ENCODE measurements at regions not wholly inside any gene's neighbourhood (a gene's known extent, or its start where the extent isn't known, plus 50 kb on each side); places are given as distances from the start of the nearest gene placed in this dataset.
"Not testable (repeated sequence)": the region's sequence is repeated elsewhere in the genome, so short reads cannot be mapped to it uniquely, and the experiment has no call there.

DNA sequence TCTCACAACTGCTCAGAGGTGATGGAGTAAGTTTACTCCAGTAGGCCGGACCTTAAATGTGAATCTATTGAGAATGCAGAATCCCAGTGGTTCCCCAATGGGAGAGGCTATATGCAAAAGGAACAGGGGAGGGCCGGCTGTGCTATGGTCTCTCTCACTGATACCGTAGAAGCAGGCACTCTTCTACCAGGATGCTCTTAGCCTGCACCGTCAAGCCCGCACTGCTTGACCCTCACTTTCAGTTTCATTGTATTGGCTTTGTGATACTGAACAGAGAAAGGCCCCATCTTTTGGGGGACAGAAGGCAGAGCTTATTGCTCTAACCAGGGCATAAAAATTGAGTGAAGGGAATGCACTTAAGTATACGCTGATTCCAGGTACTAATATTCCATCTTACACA is 615.0 kb upstream of the RGMB start:
- no peak for DNase-seq

DNA sequence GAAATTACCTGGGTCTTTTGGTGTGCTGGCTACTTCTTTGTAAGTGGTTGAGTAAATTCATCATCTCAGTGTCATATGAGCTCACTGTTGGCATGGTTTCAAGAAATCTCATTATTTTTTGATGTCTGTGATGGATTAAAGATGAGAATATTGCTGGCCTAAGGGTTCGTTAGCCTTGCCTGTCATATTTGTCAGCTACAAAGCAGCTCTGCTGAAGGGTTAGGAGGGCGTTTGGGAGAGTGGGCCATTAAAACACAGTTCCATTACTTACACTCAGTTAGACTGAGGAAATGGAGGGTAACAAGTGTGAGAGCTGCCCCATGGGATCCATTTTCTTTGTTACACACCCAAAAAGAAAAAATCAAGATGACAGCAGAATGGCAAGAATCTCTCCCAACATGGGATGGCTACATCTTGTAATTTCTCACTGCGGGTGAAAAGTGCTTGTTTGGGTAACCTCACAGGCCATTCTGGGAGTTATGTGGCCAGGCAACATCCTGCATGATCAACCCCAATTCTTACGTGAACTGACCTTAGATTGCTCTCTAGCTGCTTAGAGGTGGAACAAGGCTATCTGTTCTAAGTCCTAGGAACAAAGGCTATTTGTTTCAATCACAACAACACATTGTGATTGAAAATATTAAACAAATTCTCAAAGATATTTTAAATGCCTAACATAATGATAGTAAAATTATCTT is 609.5 kb upstream of the RGMB start:
- no peak for DNase-seq

DNA sequence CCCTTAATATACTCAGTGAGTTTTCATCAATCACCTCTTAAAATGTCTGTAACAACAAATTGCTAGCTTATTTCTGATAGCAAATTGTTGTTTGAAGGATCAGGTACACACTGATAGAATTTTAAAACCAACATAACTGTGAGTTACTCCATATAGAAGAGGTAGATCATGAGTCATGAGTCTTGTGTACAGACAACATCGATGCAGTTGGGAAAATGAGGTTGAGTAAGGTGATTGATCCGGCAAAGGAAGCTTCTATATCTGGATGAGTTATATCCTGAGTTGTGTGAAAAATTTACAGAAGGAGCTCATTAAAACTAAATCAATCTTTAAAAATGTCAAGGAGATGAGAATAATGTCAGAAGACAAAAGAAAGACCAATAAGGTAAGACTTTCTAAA is 604.6 kb upstream of the RGMB start:
- no peak for DNase-seq

DNA sequence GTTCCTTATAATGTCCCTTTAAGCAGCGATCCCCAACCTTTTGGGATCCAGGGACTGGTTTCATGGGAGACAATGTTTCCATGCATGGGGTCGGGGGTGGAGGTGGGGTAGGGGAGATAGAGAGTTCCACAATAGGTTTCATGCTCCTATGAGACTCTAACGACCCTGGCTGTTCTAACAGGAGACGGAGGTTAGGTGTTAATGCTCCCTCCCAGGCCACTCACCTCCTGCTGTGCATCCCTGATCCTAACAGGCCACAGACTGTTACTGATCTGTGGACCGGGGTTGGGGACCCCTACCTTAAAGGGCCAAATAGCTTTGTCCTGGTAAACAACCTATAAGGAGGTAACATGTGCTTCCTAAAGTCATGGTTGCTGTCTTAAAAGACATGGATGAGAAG is 602.5 kb upstream of the RGMB start:
- no peak for DNase-seq

DNA sequence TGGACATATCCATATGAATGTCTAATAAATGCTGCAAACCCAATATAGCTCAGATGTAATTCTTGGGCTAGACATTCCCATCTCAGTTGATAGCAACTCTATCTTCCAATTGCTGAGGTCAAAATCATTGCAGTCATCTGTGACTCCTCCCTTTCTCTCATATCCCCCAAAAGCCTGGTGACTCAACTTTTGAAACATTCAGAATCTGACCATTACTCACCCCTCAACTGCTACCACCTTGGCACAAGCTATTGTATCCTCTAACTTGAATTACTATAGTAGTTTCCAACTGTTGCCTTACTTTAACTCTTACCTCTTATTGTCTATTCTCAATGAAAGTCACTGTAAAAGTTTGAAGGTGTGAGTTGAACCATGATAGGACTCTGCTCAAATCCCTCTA is 600.1 kb upstream of the RGMB start:
- DNase-seq: no peak

DNA sequence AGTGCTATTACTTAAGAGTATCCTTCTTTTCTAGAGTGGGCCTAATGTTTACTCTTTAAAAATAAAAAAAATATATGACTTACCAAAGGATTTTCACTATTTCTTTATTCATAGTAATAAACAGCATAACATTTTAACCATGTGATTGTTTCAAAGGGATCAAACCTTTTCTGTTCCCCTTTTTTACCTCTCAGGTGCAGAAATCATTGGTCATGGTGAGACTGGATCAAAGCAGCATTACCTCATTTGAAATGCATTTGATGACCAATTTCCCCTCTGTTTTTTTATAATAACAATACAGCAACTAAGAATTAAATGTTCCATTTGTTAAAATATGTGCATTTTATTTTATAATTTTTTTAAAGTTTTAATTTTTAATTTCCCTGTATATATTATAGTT is 598.0 kb upstream of the RGMB start:
- no peak for DNase-seq

DNA sequence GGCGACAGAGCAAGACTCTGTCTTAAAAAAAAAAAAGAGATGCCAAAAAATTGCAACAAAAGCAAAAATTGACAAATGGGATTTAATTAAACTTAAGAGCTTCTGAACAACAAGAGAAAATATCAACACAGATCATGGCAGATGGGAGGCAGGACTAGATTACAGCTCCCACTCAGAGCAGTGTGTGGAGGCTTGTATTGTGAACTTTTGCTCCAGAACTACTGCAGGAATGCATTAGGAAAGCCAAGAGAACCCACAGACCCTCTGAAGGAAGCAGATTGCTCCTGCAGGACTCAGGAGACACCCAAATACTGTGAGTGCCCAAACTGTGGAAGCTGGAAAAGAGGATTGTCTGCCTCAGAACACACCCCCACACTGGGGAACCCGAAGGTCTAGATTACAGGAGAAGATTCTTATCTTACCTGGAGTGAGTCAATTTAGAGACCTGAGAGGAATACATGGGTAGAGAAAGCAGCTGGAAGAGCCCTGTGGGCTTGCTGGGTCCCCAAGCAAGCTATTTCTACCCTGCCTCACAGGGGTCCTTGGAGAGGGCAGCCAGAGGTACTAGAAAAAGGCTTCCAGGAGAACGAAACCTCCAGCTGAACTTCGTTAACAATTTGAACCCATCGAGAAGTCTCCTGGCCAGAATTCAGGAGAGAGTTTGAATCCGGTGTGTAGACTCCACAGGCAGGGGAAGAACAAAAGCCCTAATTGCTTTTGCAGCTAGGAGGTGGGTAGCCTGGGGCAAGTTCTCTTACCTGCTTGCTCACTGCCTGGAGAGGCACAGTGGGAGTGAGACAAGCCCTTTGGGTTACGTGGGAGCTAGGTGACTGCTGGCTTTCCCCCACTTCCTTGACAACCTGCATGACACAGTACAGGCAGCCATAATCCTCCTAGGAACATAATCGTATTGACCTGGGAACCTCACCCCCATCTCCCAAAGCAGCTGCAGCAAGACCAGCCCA is 593.4 kb upstream of the RGMB start:
- DNase-seq: no peak

DNA sequence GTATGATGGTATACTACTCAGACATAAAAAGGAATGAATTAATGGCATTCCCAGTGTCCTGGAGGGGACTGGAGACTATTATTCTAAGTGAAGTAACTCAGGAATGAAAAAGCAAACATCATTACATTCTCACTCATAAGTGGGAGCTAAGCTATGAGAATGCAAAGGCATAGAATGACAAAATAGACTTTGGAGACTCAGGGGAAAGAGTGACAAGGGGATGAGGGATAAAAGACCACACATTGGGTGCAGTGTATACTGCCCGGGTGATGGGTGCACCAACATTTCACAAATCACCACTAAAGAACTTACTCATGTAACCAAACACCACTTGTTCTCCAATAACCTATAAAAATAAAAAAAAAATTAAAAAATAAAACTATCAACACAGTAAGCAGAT is 587.3 kb upstream of the RGMB start:
- no peak for DNase-seq

DNA sequence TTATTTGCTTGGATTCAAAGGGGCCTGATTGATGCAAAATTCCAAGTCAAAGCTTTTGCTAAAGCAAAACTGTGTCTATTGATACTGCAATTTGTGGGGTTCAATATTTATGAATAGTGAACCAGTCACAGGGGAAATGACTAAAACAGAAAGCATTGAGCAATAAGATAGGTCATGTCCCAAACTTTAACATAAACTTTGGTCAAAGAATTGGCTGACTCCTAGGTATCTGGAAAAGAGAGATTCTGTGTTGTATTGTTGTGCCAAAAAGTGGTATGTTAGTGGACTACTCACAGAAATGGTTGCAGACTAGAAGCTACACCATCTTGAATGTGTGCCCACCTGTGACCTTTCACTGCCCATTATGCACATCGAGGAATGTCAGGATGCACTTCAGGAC is 585.5 kb upstream of the RGMB start:
- no peak for DNase-seq

DNA sequence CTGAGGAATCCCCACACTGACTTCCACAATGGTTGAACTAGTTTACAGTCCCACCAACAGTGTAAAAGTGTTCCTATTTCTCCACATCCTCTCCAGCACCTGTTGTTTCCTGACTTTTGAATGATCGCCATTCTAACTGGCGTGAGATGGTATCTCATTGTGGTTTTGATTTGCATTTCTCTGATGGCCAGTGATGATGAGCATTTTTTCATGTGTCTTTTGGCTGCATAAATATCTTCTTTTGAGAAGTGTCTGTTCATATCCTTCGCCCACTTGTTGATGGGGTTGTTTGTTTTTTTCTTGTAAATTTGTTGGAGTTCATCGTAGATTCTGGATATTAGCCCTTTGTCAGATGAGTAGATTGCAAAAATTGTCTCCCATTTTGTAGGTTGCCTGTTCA is 583.1 kb upstream of the RGMB start:
- not testable (repeated sequence) for DNase-seq

DNA sequence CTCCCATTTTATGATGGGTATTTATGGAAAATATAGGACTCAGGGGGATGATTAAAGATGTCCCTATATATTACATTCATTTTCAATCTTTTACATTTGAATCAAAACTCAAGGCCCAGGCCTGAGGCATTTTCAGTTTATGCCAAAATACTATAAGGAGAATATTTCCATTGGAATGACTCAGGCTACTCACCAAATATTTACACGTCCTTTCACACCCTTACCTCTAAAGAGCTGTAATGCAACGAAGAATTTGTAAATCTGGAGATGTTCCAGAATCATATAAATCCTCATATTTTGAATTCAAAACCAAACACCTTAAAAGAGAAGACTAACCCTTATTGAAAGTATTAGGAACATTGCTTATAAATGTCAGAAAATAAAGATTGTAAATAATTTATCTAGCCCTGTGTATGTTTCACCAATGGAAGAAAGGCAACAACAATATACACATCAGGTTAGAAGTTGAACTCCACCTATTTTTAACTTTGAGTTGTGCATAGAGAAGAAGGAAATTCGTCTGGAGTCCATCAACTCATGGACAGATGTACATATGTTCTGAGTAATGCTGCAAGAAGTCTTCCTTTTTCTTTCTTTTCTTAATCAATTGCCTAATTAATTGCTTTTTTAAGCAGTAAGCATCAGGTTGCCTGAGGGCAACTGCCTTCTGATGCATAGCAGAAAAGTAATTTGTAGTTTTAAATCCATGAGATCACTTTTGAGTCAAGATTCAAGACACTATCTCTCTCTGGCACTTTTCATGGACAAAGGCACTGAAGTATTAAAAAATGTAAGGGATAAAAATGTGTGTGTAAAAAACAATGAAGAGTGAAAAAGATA is 579.3 kb upstream of the RGMB start:
- DNase-seq: peak; percentile 7

DNA sequence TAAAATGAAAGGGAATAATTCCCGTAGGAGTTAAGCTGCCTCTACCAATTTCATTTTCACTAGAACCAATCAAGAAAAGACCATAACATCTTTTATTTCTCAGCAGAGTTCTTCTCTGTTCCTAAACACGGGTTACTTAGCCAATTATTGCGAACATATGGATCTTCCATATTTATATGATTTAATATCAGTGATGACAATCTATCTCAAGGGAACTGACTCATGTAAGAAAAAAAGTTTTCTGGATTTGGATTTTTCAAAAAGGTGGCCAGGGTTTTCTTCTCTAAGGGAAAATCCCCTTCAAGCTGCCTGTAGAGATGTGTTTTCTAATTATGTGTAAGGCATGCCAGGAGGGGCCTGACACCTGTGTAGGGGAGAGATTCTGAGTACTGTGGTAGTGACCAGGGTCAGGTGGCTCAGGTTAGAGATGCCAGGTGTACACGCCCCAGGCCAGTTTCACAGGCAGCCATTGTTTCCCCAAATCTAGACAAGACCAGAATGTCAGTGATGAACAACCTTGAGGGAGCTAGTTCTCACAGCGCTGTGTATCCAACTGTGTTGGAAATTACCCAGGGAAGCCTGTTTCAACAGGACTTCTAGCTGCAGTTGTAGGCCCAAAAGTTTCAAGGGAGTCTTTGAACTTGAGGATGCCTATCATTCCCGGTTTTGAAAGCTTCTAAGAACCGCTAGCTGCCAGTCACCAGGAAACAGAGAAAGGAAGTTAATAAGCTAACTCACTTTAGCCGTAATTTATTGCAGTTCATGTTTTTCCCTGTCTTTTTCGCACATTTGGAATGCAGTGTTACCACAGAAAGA is 572.5 kb upstream of the RGMB start:
- DNase-seq: no peak

DNA sequence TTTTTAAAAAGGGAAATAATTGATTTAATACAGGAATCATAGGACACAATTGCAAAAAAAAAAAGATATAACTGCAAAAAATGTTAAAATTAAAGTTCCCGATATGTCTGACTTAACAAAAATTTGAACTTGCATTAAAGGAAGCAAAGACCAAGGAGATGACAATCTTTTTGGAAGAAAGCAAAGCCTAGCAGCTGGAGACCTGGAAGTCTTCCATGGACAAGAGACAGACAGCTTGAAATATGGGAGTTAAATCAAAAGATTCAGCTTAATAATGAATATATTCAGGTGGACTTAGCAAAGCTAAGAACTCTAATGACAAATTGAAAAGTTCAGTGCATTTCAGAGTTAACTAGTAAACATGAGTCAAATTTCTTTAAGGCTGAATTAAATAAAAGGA is 568.7 kb upstream of the RGMB start:
- DNase-seq: no peak

DNA sequence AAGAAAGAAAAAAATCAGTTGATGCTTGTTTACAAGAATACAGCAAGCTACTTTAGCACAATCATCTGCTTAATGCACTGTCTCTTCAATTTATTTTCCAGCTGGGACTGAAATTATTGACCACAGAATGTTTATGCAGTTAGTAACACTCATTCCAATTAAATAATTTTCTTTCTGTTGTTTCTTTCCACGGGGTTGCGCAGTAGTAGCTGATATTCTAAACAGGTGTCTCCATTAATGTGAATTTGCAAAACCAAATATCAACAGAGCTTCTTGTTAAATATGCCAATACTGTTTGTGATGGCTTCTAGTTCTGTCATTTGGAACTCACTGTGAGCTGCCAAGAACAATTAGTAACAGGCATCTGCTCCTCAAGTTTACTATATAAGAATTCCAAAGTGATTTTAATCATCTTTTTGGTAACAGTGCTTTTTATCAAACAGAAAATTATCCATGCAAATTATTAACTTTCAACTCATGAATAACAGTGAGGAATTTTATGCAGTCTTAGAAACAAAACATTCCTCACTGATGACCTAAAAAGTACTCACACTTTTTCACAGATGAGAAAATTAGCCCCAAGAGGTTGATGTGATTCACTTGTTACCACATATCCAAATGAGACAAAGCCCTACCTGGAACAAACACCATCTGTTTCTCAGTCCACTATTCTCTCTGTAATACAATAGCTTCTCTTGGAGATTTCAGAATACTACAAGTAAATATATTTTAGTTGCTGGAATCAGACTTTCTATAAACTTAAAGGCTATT is 567.6 kb upstream of the RGMB start:
- no peak for DNase-seq

DNA sequence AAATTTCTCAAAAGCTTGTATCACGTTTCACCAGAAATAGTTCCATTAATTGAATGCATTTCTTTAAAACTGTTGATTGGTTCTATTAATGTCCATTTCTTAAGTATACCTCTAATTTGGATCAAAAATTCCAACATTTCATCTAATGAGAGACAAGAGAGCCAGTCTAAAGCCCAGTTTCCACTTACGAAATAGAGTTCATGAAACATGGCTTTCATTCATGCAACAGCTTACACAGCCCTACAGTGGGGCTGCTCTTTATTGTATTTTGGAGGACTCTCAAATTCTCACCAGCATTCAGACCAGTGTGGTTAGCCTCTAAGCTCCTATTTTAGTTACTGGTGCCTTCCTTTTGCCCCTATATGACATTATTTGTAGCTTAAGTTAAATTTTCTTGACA is 566.9 kb upstream of the RGMB start:
- no peak for DNase-seq

DNA sequence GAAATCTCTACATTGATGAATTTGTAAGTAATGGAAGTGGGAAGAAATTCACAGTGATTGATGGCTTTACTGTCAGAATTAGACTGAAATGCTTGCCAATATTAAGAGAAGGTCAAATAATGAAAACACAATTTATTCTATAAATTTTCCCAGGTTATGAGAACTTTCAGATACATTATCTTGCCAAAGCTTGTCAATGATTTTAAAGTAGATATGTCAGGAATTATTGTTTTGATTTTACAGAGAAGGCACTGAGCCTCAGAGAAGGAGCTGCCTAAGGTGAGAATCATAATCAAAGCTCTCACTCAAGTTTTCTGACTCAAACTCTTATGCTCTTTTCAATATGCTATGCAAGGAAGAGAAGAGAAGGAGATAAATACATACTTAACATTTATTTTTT is 564.0 kb upstream of the RGMB start:
- no peak for DNase-seq

DNA sequence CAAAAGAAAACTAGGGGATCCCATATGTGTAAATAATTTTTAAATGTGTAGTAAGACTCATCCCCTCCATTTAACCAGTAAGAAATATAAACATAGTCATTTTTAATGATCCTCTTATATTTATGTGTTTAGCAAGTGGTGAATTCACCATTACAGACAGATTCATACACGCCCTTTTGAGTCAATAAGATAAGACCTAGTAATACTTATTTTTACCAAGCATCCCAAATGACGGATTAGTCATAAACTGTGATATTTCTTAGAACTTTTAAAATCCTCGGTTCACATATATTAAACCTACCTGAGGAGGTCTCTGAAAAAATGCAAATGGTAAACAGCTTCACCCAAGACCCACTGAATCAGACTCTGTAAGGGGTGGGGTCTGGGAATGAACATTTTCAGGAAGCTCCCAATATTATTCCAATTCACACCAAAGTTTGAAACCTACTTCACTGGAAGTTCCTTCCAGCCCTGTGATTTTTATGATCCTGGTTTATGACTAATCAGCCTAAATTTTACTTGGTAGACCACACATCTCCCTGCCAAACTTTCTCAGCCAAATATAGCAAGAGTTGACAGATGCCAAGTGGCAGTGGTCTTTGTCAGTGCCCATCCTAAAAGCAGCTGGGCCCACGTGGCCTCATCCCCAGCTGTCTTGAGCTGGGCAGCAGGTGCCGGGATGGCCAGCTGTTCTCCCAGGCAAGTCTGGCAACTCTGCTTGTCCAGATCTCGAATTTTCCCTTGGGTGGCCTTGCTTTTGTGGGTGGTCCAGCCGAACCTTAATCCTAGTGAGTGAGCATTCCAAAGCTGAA is 559.0 kb upstream of the RGMB start:
- no peak for DNase-seq

DNA sequence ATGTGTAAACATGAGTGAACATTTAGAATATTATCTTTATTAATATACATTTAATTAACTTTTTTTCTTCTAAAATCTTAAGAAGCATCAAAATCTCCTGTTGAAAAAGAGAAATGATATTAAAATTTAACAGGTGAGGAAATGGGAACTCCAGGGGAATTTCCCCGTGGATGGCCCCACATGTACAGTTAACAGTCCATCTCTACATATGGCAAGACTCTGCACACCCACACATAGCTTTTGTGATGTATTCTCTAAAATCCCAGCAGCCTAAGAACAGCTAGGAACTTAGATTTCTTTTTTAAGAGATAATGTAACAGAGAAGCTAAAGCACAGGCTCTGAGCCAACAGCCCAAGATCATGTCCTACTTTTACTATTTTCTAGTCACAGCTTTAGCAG is 556.3 kb upstream of the RGMB start:
- no peak for DNase-seq

DNA sequence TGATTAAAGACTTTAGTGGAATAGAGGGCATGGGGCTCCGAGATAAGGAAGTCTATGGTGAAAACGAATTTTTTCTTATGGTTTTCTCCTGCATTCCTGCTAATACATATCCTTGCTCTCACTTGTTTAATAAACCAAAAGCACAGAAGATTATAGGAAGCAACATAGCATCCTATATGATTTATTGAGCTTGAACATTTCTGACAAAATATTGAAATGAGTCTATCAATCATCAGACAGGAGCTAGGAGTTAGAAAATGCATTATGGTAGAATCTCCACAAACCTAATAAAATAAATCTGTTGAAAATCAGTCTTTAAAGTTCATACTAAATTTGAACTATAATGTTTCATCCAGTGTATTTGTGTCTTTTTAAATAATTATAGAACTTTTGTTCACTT is 554.6 kb upstream of the RGMB start:
- no peak for DNase-seq

DNA sequence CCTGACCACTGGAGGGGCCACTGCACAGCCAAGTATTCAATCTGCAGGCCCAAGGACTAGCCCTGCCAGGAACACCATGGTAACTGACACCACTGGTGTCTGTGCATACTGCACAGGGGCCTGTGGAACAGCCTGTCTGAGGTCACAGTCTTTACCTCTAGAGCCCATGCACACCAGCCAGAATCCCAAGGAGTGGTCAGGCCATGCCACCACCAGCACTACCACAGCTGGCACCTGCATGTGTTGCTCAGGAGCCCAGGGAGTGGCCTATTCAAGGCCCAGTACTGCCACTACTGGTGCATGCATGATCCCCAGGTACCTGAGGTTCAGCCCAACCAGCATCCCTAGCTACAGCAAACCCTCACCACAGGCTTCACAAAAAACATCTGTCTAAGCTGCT is 546.0 kb upstream of the RGMB start:
- no peak for DNase-seq

DNA sequence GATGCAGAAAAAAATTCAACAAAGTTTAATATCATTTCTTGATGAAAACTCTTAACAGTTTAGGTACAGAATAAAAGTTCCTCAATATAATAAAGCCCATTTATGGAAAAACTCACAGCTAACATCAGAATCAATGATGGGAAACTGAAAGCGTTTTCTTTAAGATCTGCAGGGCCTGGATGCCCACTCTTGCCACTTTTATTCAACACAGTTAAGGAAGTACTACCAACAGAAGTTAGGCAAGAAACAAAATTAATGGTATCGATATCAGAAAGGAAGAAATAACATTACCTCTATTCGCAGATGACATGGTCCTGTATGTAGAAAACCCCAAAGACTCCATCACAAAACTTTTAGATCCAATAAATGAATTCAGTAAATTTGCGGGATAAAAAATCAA is 542.4 kb upstream of the RGMB start:
- DNase-seq: no peak
